Stomach (tissue), 8 donors: ENCODE measurements at regions not wholly inside any gene's neighbourhood (a gene's known extent, or its start where the extent isn't known, plus 50 kb on each side); places are given as distances from the start of the nearest gene placed in this dataset.
"Not testable (repeated sequence)": the region's sequence is repeated elsewhere in the genome, so short reads cannot be mapped to it uniquely, and the experiment has no call there.

Experiments used
- DNase-seq, 2 donors: peaks; one replicate each; pipeline versions ENCODE4 v3.0.0 to v3.0.0-alpha.2; 2013 to 2019
- H3K27ac ChIP-seq, 5 donors: fragments of 200-600 bp in 4 of 5; sonication (generic) in 4 of 5; one replicate each; pipeline ENCODE4 v1.5.1; 2013 to 2019; ENCODE audit warnings: mild to moderate bottlenecking in 1 of 5, moderate library complexity in 1 of 5
- H3K27me3 ChIP-seq, 3 donors: fragments of 200-600 bp; sonication (generic); one replicate each; pipeline ENCODE4 v1.5.1; 2017 to 2019; ENCODE audit warnings: mixed run types in 1 of 3
- H3K36me3 ChIP-seq, 4 donors: fragments of 200-600 bp; sonication (generic); 1 replicate in 3 of 4; 2 replicates in 1 of 4; pipeline ENCODE4 v1.5.1; 2016 to 2019
- H3K4me1 ChIP-seq, 4 donors: fragments of 200-600 bp; sonication (generic); one replicate each; pipeline ENCODE4 v1.5.1; 2016 to 2019
- H3K4me3 ChIP-seq, 4 donors: fragments of 200-600 bp; sonication (generic) in 3 of 4; one replicate each; pipeline ENCODE4 v1.5.1; 2016 to 2019; ENCODE audit warnings: mild to moderate bottlenecking in 1 of 4
- H3K9me3 ChIP-seq, 4 donors: fragments of 200-600 bp; sonication (generic); one replicate each; pipeline ENCODE4 v1.5.1; 2016 to 2019
- CTCF ChIP-seq, 7 experiments: fragments of 450-650 bp in 4 of 7; fragments of 200-600 bp in 3 of 7; sonication (generic) in 3 of 7; IDR thresholded peaks; one replicate each; pipeline ENCODE4 v1.5.1; 2016 to 2019; ENCODE audit warnings: antibody characterized with exemption in 7 of 7, control low read depth in 2 of 7, mild to moderate bottlenecking in 1 of 7
- EP300 ChIP-seq: sonication (generic); formaldehyde crosslinking; IDR thresholded peaks from one replicate; pipeline ENCODE4 v1.6.1; 2017; ENCODE audit warnings: antibody characterized with exemption
- POLR2A ChIP-seq, 4 donors: fragments of 450-650 bp; IDR thresholded peaks; one replicate each; pipeline ENCODE4 v1.6.1; 2016; ENCODE audit warnings: antibody characterized with exemption in 4 of 4, control low read depth in 2 of 4, mild to moderate bottlenecking in 1 of 4, moderate library complexity in 1 of 4
- POLR2AphosphoS5 ChIP-seq, 3 donors: sonication (generic); formaldehyde crosslinking; IDR thresholded peaks; one replicate each; pipeline ENCODE4 v1.6.1; 2016; ENCODE audit warnings: antibody characterized with exemption in 3 of 3
- WGBS, 5 donors: extraction: QIAGEN DNeasy Blood & Tissue Kit in 3 of 5; methylation state at CpG; one replicate each; pipeline versions ENCODE4 v1.1.5 to v1.1.7; 2013 to 2018; 5-methylcytosine and 5-hydroxymethylcytosine counted together
- intact Hi-C: fragments of 100-400 bp; cut with DNase I; formaldehyde crosslinking; loops from one replicate; pipeline ENCODE4 v1.15.1; 2023; ENCODE audit warnings: low total_unique reads
- small RNA-seq, 4 donors: library from RNA; depleted of rRNA; stranded (forward); fragments of <200 nt; gene quantifications; one replicate each; pipeline ENCODE3, GENCODE V24; 2016
- donor health status: healthy with polysubstance abuse.
- donor health status: Bipolar disorder and iron deficiency.
- donor health status: healthy.

- no peak for TF ChIP-seq POLR2A (IDR thresholded peaks at IDR 0.05)
- no peak for TF ChIP-seq POLR2AphosphoS5 (IDR thresholded peaks at IDR 0.05)
- no peak for TF ChIP-seq EP300
- TF ChIP-seq CTCF (IDR thresholded peaks at IDR 0.05) = no peak
Measured at GRCh38 chrX:87140800-87141483, 376.7 kb upstream of the KLHL4 start.

GRCh38 chrX:87160435-87161010 lies 357.1 kb upstream of the KLHL4 start:
- no peak for DNase-seq
- Histone ChIP-seq H3K9me3 (peaks cover 0 to 9% (median 3%) of the 10 kb centered on the region in 4 donors), H3K27ac (no peak overlapping the region), H3K4me3 (no peak overlapping the region), H3K4me1 (no peaks in the 10 kb centered on the region), H3K36me3 (no peaks in the 10 kb centered on the region), H3K27me3 (no peaks in the 10 kb centered on the region)
- 51 to 78% (median 66%) methylated on average over 4 of the region's 4 CpGs for WGBS, 5 donors
- no peak for TF ChIP-seq EP300
- no peak for TF ChIP-seq POLR2AphosphoS5 (IDR thresholded peaks at IDR 0.05)
- TF ChIP-seq CTCF (IDR thresholded peaks at IDR 0.05) = no peak
- no peak for TF ChIP-seq POLR2A (IDR thresholded peaks at IDR 0.05)
- intact Hi-C loops = no loop called here

More at GRCh38 chrX:87140800-87141483, 376.7 kb upstream of the KLHL4 start:
- intact Hi-C loops = no loop called here
- no peaks in the 10 kb centered on the region for H3K36me3 ChIP-seq
- H3K27ac ChIP-seq = no peak overlapping the region
- 68 to 93% (median 90%) methylated on average over 17 to 18 of the region's 18 CpGs for WGBS, 5 donors
- H3K4me1 ChIP-seq = no peaks in the 10 kb centered on the region
- DNase-seq = no peak
- peaks cover 0 to 5% (median 0%) of the 10 kb centered on the region in 4 donors for H3K9me3 ChIP-seq
- no peaks in the 10 kb centered on the region for H3K27me3 ChIP-seq
- no peak overlapping the region for H3K4me3 ChIP-seq

DNA sequence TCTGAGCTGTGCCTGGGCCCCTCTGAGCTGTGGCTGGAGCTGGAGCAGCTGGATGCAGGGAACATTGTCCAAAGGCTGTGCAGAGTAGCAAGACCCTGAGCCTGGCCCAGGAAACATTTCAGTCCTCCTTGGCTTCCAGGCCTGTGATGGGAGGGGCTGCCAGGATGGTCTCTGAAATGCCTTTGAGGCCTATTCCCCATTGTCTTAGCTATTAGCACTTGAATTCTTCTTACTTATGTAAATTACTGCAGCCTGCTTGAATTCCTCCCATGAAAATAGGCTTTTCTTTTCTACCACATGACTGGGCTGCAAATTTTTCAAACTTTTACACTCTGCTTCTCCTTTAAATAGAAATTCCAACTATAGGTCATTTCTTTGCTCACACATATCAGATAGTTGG lies 349.8 kb upstream of the KLHL4 start:
- Histone ChIP-seq H3K27me3 (no peaks in the 10 kb centered on the region), H3K9me3 (peaks cover 0 to 14% (median 8%) of the 10 kb centered on the region in 4 donors), H3K4me1 (no peaks in the 10 kb centered on the region), H3K4me3 (no peak overlapping the region), H3K36me3 (no peaks in the 10 kb centered on the region), H3K27ac (no peak overlapping the region)
- DNase-seq = no peak
- intact Hi-C loops = no loop called here
- TF ChIP-seq POLR2A (IDR thresholded peaks at IDR 0.05) (no peak), POLR2AphosphoS5 (IDR thresholded peaks at IDR 0.05) (no peak), CTCF (IDR thresholded peaks at IDR 0.05) (no peak), EP300 (no peak)

- H3K27me3 ChIP-seq, H3K36me3 ChIP-seq, H3K27ac ChIP-seq, DNase-seq, intact Hi-C loops, H3K4me1 ChIP-seq, H3K4me3 ChIP-seq, H3K9me3 ChIP-seq: not testable (repeated sequence)
Measured at GRCh38 chrX:87178009-87178408, 339.6 kb upstream of the KLHL4 start.

Small RNA genes lying in the stretch of these regions (small RNA-seq; reads per million reads assigned to genes)
- 0 reads per million in 4 donors for gene RF00279
- 0 reads per million in 4 donors for gene Z82210.1
